H1 (cell line): ENCODE measurements at regions not wholly inside any gene's neighbourhood (a gene's known extent, or its start where the extent isn't known, plus 50 kb on each side); places are given as distances from the start of the nearest gene placed in this dataset.

Experiments used
- CTCF ChIA-PET: fragments of 300-600 bp; sonication (Branson Sonifier 250); formaldehyde crosslinking; loops from one replicate; lab custom pipeline; 2021; ENCODE audit not compliant: partially characterized antibody; lab: Charles Lee
- POLR2A ChIA-PET: fragments of 300-600 bp; sonication (Branson Sonifier 250); formaldehyde crosslinking; loops from one replicate; lab custom pipeline; 2021; ENCODE audit warnings: inconsistent platforms; ENCODE audit not compliant: partially characterized antibody; lab: Charles Lee
- DNase-seq, 2 experiments: peaks; one replicate each; pipeline versions ENCODE4 v3.0.0 to v3.0.0-alpha.2; 2010 to 2022; ENCODE audit warnings: low spot score in 2 of 2, low read depth in 1 of 2, mixed read lengths in 1 of 2
- FAIRE-seq: peaks from 2 replicates; lab custom pipeline; 2011; peaks lifted over from hg19 to GRCh38; lab: Jason Lieb, UNC
- H2AFZ ChIP-seq: 2 replicates; pipeline ENCODE4 v1.8.1; 2012; ENCODE audit warnings: low read length, inconsistent platforms
- H2AK5ac ChIP-seq: 2 replicates; pipeline ENCODE4 v1.6.1; 2013; ENCODE audit warnings: low read depth, low read length
- H2BK120ac ChIP-seq: replicated peaks from 2 replicates; pipeline ENCODE3; 2013; ENCODE audit warnings: low read depth, low read length, inconsistent platforms
- H2BK12ac ChIP-seq: 2 replicates; pipeline ENCODE4 v1.6.1; 2013; ENCODE audit warnings: low read depth, low read length
- H2BK15ac ChIP-seq: 2 replicates; pipeline ENCODE4 v1.6.1; 2013; ENCODE audit warnings: low read length
- H2BK20ac ChIP-seq: 2 replicates; pipeline ENCODE4 v1.6.1; 2013; ENCODE audit warnings: low read length
- H2BK5ac ChIP-seq: 2 replicates; pipeline ENCODE4 v1.6.1; 2013; ENCODE audit warnings: low read depth, low read length
- H3K14ac ChIP-seq: 2 replicates; pipeline ENCODE4 v1.6.1; 2013; ENCODE audit warnings: inconsistent platforms; ENCODE audit not compliant: insufficient read length
- H3K18ac ChIP-seq: 2 replicates; pipeline ENCODE4 v1.6.1; 2013; ENCODE audit warnings: low read length; ENCODE audit errors: extremely low read depth
- H3K23ac ChIP-seq: 2 replicates; pipeline ENCODE4 v1.6.1; 2013; ENCODE audit warnings: inconsistent platforms; ENCODE audit not compliant: insufficient read length
- H3K23me2 ChIP-seq: 2 replicates; pipeline ENCODE4 v1.6.1; 2013; ENCODE audit warnings: low read depth, low read length
- H3K27ac ChIP-seq: 2 replicates; pipeline ENCODE4 v1.6.1; 2011; ENCODE audit warnings: low read depth, low read length, inconsistent platforms
- H3K27me3 ChIP-seq, 4 experiments: replicated peaks in 1 of 4; 1 replicate in 1 of 4; 2 replicates in 3 of 4; pipeline versions ENCODE4 v1.6.1 to v1.8.1; 2011 to 2013; ENCODE audit warnings: low read length in 3 of 4, mild to moderate bottlenecking in 3 of 4, inconsistent platforms in 2 of 4, mixed read lengths in 2 of 4, moderate library complexity in 1 of 4; ENCODE audit not compliant: control insufficient read depth in 3 of 4, insufficient read depth in 3 of 4; ENCODE audit errors: extremely low read depth in 1 of 4
- H3K36me3 ChIP-seq, 4 experiments: 2 replicates each; pipeline versions ENCODE4 v1.6.1 to v1.8.1; 2011 to 2013; ENCODE audit warnings: mild to moderate bottlenecking in 4 of 4, low read length in 3 of 4, moderate library complexity in 2 of 4, control low read depth in 1 of 4, inconsistent platforms in 1 of 4; ENCODE audit not compliant: insufficient read depth in 4 of 4, control insufficient read depth in 2 of 4
- H3K4ac ChIP-seq: replicated peaks from 2 replicates; pipeline ENCODE3; 2013; ENCODE audit warnings: low read length, low read depth, mixed read lengths, inconsistent platforms; ENCODE audit not compliant: insufficient read length
- H3K4me1 ChIP-seq, 4 experiments: replicated peaks in 1 of 4; 1 replicate in 1 of 4; 2 replicates in 3 of 4; pipeline versions ENCODE4 v1.6.1 to v1.8.1; 2011 to 2013; ENCODE audit warnings: low read length in 3 of 4, inconsistent platforms in 2 of 4, mixed read lengths in 1 of 4; ENCODE audit not compliant: insufficient read depth in 4 of 4, control insufficient read depth in 3 of 4
- H3K4me2 ChIP-seq, 2 experiments: 2 replicates each; pipeline versions ENCODE4 v1.6.1 to v1.8.1; 2011 to 2013; ENCODE audit warnings: low read depth in 2 of 2, low read length in 2 of 2, control low read depth in 1 of 2, inconsistent platforms in 1 of 2, mild to moderate bottlenecking in 1 of 2; ENCODE audit not compliant: insufficient read depth in 1 of 2
- H3K4me3 ChIP-seq, 4 experiments: fragments of 200-600, 300-600 bp in 1 of 4; sonication (generic), shearing (Covaris generic), sonication (Bioruptor Twin) in 1 of 4; 2 replicates each; pipeline versions ENCODE4 v1.5.1 to v1.8.1; 2011 to 2016; ENCODE audit warnings: low read length in 4 of 4, low read depth in 3 of 4, control low read depth in 2 of 4, inconsistent platforms in 2 of 4, mild to moderate bottlenecking in 2 of 4, mixed read lengths in 1 of 4, moderate library complexity in 1 of 4; ENCODE audit not compliant: insufficient read depth in 2 of 4; ENCODE audit errors: extremely low read depth in 1 of 4
- H3K56ac ChIP-seq: replicated peaks from 2 replicates; pipeline ENCODE3; 2013; ENCODE audit warnings: low read depth, mild to moderate bottlenecking, mixed read lengths, low read length, inconsistent platforms; ENCODE audit not compliant: insufficient read length
- H3K79me1 ChIP-seq: 2 replicates; pipeline ENCODE4 v1.6.1; 2013; ENCODE audit warnings: low read depth, low read length, control low read depth
- H3K79me2 ChIP-seq, 2 experiments: 2 replicates each; pipeline versions ENCODE4 v1.6.1 to v1.8.1; 2012 to 2013; ENCODE audit warnings: low read length in 2 of 2, mild to moderate bottlenecking in 2 of 2, inconsistent platforms in 1 of 2; ENCODE audit not compliant: insufficient read depth in 2 of 2, control insufficient read depth in 1 of 2
- H3K9ac ChIP-seq, 4 experiments: replicated peaks in 1 of 4; 1 replicate in 1 of 4; 2 replicates in 3 of 4; pipeline versions ENCODE4 v1.6.1 to v1.8.1; 2011 to 2013; ENCODE audit warnings: low read depth in 3 of 4, low read length in 3 of 4, control low read depth in 2 of 4, mild to moderate bottlenecking in 2 of 4, moderate library complexity in 2 of 4, inconsistent platforms in 1 of 4; ENCODE audit errors: extremely low read depth in 1 of 4
- H3K9me3 ChIP-seq, 2 experiments: 2 replicates each; pipeline versions ENCODE4 v1.6.1 to v1.8.1; 2012 to 2013; ENCODE audit warnings: mild to moderate bottlenecking in 2 of 2, moderate library complexity in 2 of 2, control low read depth in 1 of 2, inconsistent platforms in 1 of 2, low read depth in 1 of 2, low read length in 1 of 2, mixed read lengths in 1 of 2; ENCODE audit not compliant: insufficient read depth in 2 of 2
- H4K20me1 ChIP-seq, 2 experiments: replicated peaks in 1 of 2; 2 replicates each; pipeline versions ENCODE3 to v1.8.1; 2011 to 2013; ENCODE audit warnings: inconsistent platforms in 2 of 2, low read length in 2 of 2, mild to moderate bottlenecking in 1 of 2; ENCODE audit not compliant: insufficient read depth in 2 of 2, control insufficient read depth in 1 of 2
- H4K5ac ChIP-seq: 2 replicates; pipeline ENCODE4 v1.6.1; 2013; ENCODE audit warnings: low read length, low read depth, mixed read lengths, inconsistent platforms; ENCODE audit not compliant: insufficient read length
- H4K8ac ChIP-seq: 2 replicates; pipeline ENCODE4 v1.8.0; 2013; ENCODE audit warnings: mild to moderate bottlenecking, moderate library complexity, low read length, inconsistent platforms; ENCODE audit not compliant: insufficient read depth; ENCODE audit errors: extremely low read depth
- H4K91ac ChIP-seq: replicated peaks from 2 replicates; pipeline ENCODE3; 2013; ENCODE audit warnings: low read length, mixed read lengths, inconsistent platforms; ENCODE audit not compliant: insufficient read length
- FOSL1 ChIP-seq: IDR thresholded peaks from 2 replicates; pipeline ENCODE4 v1.6.1; 2011; ENCODE audit warnings: mild to moderate bottlenecking, low read depth, low read length, moderate library complexity; ENCODE audit not compliant: insufficient read depth
- WGBS, 2 experiments: shearing (Covaris generic) in 1 of 2; methylation state at CpG; one replicate each; pipeline versions ENCODE4 v1.1.6 to v1.1.7; 2013 to 2015; ENCODE audit warnings: low lambda C conversion rate in 2 of 2, mixed read lengths in 2 of 2, inconsistent platforms in 1 of 2, low coverage in 1 of 2, missing lambda C conversion rate in 1 of 2; ENCODE audit not compliant: insufficient replicate concordance in 2 of 2, insufficient coverage in 1 of 2, insufficient read length in 1 of 2; ENCODE audit errors: extremely low coverage in 1 of 2, missing lambda C conversion rate in 1 of 2; 5-methylcytosine and 5-hydroxymethylcytosine counted together

GRCh38 chr6:7488494-7488893 is 53.0 kb upstream of the DSP start:
- Histone ChIP-seq H3K27me3 (no peaks in the 10 kb centered on the region), H3K4me2 (no peak overlapping the region), H3K79me1 (no peaks in the 10 kb centered on the region), H4K91ac (no peak overlapping the region), H2BK120ac (no peak overlapping the region), H3K56ac (no peak overlapping the region), H3K9ac (no peak overlapping the region), H3K4me1 (no peaks in the 10 kb centered on the region), H2BK12ac (no peak overlapping the region), H4K8ac (no peak overlapping the region), H2AFZ (no peak overlapping the region), H3K27ac (no peak overlapping the region), H3K23me2 (no peaks in the 10 kb centered on the region), H2BK15ac (no peak overlapping the region), H4K20me1 (no peaks in the 10 kb centered on the region), H2AK5ac (no peak overlapping the region), H2BK5ac (no peak overlapping the region), H3K9me3 (no peaks in the 10 kb centered on the region; a peak in 1 of 4 replicates), H3K23ac (no peak overlapping the region), H3K4me3 (no peak overlapping the region), H3K18ac (no peak overlapping the region), H3K14ac (no peak overlapping the region), H2BK20ac (no peak overlapping the region), H4K5ac (no peak overlapping the region), H3K36me3 (no peaks in the 10 kb centered on the region), H3K4ac (no peak overlapping the region), H3K79me2 (no peaks in the 10 kb centered on the region)
- 92% methylated on average over 2 of the region's 2 CpGs; no CpG with 5 or more reads in 1 of the 2 experiments for WGBS, 2 experiments
- FAIRE-seq: no peak
- ChIA-PET CTCF (interaction anchor here (0.6 to 1.6 kb wide), 3 partner anchors 19 to 52 kb away, joined by 3 to 5 read pairs (median 4); no protein-coding TSS in a partner anchor), POLR2A (no interaction called here)
- TF ChIP-seq FOSL1: no peak
- DNase-seq: no peak
